Mucosa of rectum (tissue), 2 donors: ENCODE measurements at regions not wholly inside any gene's neighbourhood (a gene's known extent, or its start where the extent isn't known, plus 50 kb on each side); places are given as distances from the start of the nearest gene placed in this dataset.

Experiments used
- H3K27ac ChIP-seq, 2 donors: one replicate each; pipeline ENCODE4 v1.7.0; 2013; ENCODE audit warnings: inconsistent platforms in 2 of 2, low read depth in 2 of 2, low read length in 2 of 2
- H3K27me3 ChIP-seq, 2 donors: one replicate each; pipeline ENCODE4 v1.7.0; 2013; ENCODE audit warnings: low read length in 2 of 2; ENCODE audit not compliant: control insufficient read depth in 2 of 2, insufficient read depth in 2 of 2
- H3K36me3 ChIP-seq, 2 donors: one replicate each; pipeline ENCODE4 v1.7.0; 2013; ENCODE audit warnings: low read length in 2 of 2; ENCODE audit not compliant: control insufficient read depth in 2 of 2, insufficient read depth in 2 of 2
- H3K4me1 ChIP-seq, 2 donors: one replicate each; pipeline ENCODE4 v1.7.0; 2013; ENCODE audit warnings: low read length in 2 of 2, mild to moderate bottlenecking in 1 of 2; ENCODE audit not compliant: control insufficient read depth in 2 of 2, insufficient read depth in 2 of 2
- H3K4me3 ChIP-seq, 2 donors: one replicate each; pipeline ENCODE4 v1.7.0; 2013; ENCODE audit warnings: low read length in 2 of 2
- H3K9ac ChIP-seq, 2 donors: one replicate each; pipeline ENCODE4 v1.7.0; 2013; ENCODE audit warnings: low read length in 2 of 2, low read depth in 1 of 2, mild to moderate bottlenecking in 1 of 2
- H3K9me3 ChIP-seq, 2 donors: one replicate each; pipeline ENCODE4 v1.7.0; 2013; ENCODE audit warnings: low read length in 2 of 2; ENCODE audit not compliant: control insufficient read depth in 2 of 2
- donor health status: healthy.
- donor health status: Normal muscosa, but diverticular disease.

DNA sequence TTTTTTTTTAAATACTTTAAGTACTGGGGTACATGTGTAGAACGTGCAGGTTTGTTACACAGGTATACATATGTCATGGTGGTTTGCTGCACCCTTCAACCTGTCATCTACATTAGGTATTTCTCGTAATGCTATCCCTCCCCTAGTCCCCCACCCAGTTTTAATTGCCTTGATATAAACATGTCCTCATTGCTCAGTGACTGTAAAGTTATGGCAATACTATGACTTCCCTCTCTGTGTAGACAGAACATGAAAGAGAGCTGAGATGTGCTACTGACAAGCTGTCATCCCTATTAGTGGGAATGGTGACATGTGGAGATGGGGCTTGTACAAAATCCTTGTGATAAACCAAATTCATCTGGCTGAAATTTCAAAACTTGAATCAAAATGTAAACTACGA is 449.7 kb upstream of the TRIB2 start:
- H3K9ac ChIP-seq, result no peak overlapping the region
- peaks cover 0 to 3% of the 10 kb centered on the region in 2 donors for H3K4me1 ChIP-seq
- no peaks in the 10 kb centered on the region for H3K27me3 ChIP-seq

DNA sequence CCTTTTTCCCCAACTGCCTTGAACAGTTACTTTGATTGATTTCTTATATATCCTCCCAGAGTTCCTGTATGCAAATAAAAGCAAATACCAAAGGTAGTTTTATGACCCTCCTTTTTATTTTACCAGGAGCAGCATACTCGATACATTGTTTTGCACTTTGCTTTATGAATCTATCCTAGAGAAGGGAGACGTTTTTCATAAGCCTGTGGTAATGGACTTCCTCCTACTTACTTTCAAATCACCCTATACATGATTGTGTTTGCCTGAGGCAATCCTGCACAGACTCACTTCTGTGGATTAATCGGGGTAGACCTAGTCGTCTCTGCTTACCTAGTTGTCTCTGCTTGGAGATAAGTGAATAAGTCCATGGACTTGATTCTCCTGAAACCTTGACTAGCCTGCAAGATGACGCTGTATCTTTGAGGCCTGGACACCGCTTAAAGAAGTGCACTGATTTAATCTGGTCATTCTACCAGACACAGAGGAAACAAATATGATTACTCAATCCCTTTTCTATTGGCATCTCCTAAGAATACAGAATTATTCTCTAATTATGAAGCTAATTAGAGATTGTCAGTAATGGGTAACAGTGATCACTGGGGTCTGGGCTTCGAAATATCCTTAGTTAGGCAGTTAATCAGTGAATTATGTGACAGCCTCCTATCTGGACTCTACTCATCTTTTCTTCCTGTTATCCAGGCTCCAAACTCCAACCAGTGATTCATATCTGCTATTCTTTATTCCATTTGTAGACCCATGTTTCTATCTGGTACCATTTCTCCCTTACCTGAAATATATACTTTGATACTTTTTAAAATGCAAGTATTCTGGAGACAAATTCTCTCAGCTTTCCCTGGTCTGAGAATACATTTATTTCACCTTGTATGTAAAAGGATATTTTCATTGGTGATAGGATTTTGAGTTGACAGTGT is 447.4 kb upstream of the TRIB2 start:
- Histone ChIP-seq H3K9me3 (no peaks in the 10 kb centered on the region), H3K36me3 (no peaks in the 10 kb centered on the region), H3K4me1 (peaks cover 0 to 6% of the 10 kb centered on the region in 2 donors), H3K4me3 (no peak overlapping the region), H3K27me3 (no peaks in the 10 kb centered on the region), H3K9ac (no peak overlapping the region), H3K27ac (no peak overlapping the region)

More for the DNA sequence above, 449.7 kb upstream of the TRIB2 start:
- Histone ChIP-seq H3K27ac (no peak overlapping the region), H3K36me3 (no peaks in the 10 kb centered on the region), H3K9me3 (no peaks in the 10 kb centered on the region), H3K4me3 (no peak overlapping the region)

DNA sequence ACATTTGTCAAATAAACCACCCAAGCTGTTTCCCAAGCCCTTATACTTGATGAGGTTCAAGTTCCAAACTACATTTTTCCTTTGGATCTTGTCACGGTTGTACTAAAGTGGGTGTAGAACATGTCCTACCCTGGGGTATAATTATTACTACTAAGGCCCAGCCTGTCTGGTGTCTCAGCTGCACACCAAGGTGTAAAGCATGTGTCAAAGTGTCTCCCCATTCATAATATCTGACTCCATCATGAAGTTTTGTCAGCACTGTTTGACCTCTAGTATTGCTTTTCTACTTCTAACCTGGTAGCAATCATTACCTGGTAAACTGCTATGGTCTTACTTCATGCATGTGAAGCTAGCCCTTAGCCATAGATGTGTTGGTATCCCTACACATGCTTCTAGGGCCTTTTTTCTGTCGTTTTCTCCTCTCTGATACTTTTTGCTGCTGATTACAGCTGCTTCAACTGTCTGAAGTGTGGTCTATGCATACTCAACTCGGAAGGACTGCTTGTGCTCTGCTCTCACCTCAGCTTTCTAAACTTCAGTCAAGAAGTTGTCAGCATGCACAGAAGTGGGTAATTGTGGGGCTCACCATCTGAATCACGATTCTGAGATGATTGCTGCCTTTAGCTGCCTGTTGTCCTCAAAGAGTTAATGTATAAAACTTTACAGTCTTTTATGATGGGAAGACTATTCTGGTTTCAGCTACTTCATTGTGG is 445.7 kb upstream of the TRIB2 start:
- Histone ChIP-seq H3K9me3 (no peaks in the 10 kb centered on the region), H3K27me3 (no peaks in the 10 kb centered on the region), H3K4me3 (peak overlapping the region in 1 of 2 donors; percentile 6), H3K9ac (no peak overlapping the region), H3K27ac (no peak overlapping the region), H3K36me3 (no peaks in the 10 kb centered on the region), H3K4me1 (peaks cover 0 to 6% of the 10 kb centered on the region in 2 donors)

GRCh38 chr2:12271589-12271984 is 445.1 kb upstream of the TRIB2 start:
- Histone ChIP-seq H3K36me3 (no peaks in the 10 kb centered on the region), H3K9me3 (no peaks in the 10 kb centered on the region), H3K27ac (no peak overlapping the region), H3K9ac (no peak overlapping the region), H3K4me3 (no peak overlapping the region), H3K27me3 (no peaks in the 10 kb centered on the region), H3K4me1 (peaks cover 0 to 6% of the 10 kb centered on the region in 2 donors)

DNA sequence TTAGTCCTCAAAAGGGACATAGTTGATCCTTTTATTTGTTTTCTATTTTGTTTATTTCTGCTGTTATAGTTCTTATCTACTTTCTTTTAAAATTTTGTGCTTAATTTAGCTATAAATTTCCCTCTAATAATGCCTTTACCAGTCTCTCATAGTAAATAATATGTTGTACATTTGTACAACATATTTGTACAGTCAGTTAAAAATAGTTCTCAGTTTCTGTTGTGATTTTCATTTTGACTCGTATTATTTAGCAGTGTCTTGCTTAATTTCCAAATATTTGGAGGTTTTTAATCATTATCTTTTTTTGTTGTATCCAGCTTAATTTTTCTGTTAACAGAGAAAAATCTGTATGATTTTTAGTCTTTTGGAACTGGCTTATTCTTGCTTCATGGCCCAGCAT is 443.6 kb upstream of the TRIB2 start:
- peaks cover 0 to 6% of the 10 kb centered on the region in 2 donors for H3K4me1 ChIP-seq
- H3K4me3 ChIP-seq, result no peak overlapping the region
- no peak overlapping the region for H3K9ac ChIP-seq
- no peaks in the 10 kb centered on the region for H3K36me3 ChIP-seq
- H3K9me3 ChIP-seq, result no peaks in the 10 kb centered on the region
- no peak overlapping the region for H3K27ac ChIP-seq
- no peaks in the 10 kb centered on the region for H3K27me3 ChIP-seq

DNA sequence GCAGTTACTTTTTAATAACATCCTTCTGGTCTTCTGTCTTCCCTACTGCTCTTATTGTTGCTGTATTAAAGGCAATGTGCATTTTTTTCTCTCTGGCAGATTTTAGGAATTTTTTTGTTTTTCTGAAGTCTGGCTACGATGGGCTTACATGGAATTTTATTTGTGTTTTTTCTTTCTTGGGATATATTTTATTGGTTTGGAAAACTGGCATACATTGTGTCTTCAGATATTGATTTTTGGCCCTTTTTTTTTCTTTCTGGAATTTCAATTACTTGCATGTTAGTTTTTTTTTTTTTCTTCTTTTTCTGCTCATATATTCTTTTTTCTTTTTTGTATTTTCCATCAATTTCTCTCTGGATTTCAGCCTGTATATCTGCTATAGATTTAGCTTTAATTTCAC is 442.1 kb upstream of the TRIB2 start:
- no peaks in the 10 kb centered on the region for H3K9me3 ChIP-seq
- H3K36me3 ChIP-seq, result no peaks in the 10 kb centered on the region
- H3K4me3 ChIP-seq, result no peak overlapping the region
- H3K27me3 ChIP-seq, result no peaks in the 10 kb centered on the region
- H3K4me1 ChIP-seq, result peaks cover 0 to 3% of the 10 kb centered on the region in 2 donors
- no peak overlapping the region for H3K9ac ChIP-seq
- H3K27ac ChIP-seq, result no peak overlapping the region

GRCh38 chr2:12277241-12278034 is 439.3 kb upstream of the TRIB2 start:
- no peak overlapping the region for H3K4me3 ChIP-seq
- no peaks in the 10 kb centered on the region for H3K27me3 ChIP-seq
- no peak overlapping the region for H3K27ac ChIP-seq
- no peaks in the 10 kb centered on the region for H3K9me3 ChIP-seq
- peaks cover 0 to 3% of the 10 kb centered on the region in 2 donors for H3K4me1 ChIP-seq
- H3K9ac ChIP-seq, result no peak overlapping the region
- H3K36me3 ChIP-seq, result no peaks in the 10 kb centered on the region

- no peaks in the 10 kb centered on the region for H3K27me3 ChIP-seq
- no peaks in the 10 kb centered on the region for H3K4me1 ChIP-seq
- no peak overlapping the region for H3K4me3 ChIP-seq
- no peaks in the 10 kb centered on the region for H3K9me3 ChIP-seq
- no peaks in the 10 kb centered on the region for H3K36me3 ChIP-seq
- H3K9ac ChIP-seq, result no peak overlapping the region
- no peak overlapping the region for H3K27ac ChIP-seq
Observed at GRCh38 chr2:12278217-12278750, 438.5 kb upstream of the TRIB2 start.

GRCh38 chr2:12282780-12283695 is 433.7 kb upstream of the TRIB2 start:
- no peaks in the 10 kb centered on the region for H3K4me1 ChIP-seq
- H3K9ac ChIP-seq, result no peak overlapping the region

More at GRCh38 chr2:12282780-12283695, 433.7 kb upstream of the TRIB2 start:
- H3K27me3 ChIP-seq, result no peaks in the 10 kb centered on the region
- H3K36me3 ChIP-seq, result no peaks in the 10 kb centered on the region
- no peak overlapping the region for H3K27ac ChIP-seq
- H3K4me3 ChIP-seq, result no peak overlapping the region
- no peaks in the 10 kb centered on the region for H3K9me3 ChIP-seq
